Prostate gland (tissue), 2 donors: ENCODE measurements at regions not wholly inside any gene's neighbourhood (a gene's known extent, or its start where the extent isn't known, plus 50 kb on each side); places are given as distances from the start of the nearest gene placed in this dataset.

Source experiments
- POLR2A ChIP-seq: fragments of 450-650 bp; IDR thresholded peaks from one replicate; pipeline ENCODE4 v1.6.1; 2016; ENCODE audit warnings: antibody characterized with exemption, mild to moderate bottlenecking
- POLR2AphosphoS5 ChIP-seq: sonication (generic); formaldehyde crosslinking; IDR thresholded peaks from one replicate; pipeline ENCODE4 v1.6.1; 2017; ENCODE audit warnings: antibody characterized with exemption
- TF ChIP-seq, protein P1 (sequence below), 4 experiments: fragments of 200-600 bp in 2 of 4; fragments of 450-650 bp in 2 of 4; sonication (generic) in 2 of 4; IDR thresholded peaks; 1 replicate in 3 of 4; 2 replicates in 1 of 4; pipeline ENCODE4 v1.5.1; 2016 to 2019; ENCODE audit warnings: antibody characterized with exemption in 4 of 4, mild to moderate bottlenecking in 2 of 4, moderate library complexity in 2 of 4

DNA sequence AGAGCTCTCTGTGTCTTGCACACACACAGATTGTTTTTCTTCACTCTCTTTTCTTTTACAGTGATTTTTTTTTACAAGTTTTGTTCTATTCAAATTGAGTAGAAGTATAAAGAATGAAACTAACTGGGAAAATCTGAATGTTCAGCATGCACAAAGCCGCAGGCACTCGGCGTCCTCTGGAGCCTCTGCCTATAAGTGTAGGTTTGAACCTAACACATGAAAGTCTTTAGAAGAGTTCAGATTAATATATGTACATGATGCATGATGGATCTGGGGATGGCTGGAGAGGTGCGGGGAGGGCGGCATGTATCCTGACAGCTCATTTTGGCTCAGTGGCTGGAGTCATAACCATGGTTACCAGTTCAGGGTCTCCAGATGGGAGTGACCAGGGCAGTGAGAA, 301.1 kb upstream of the CDH4 start:
- TF ChIP-seq, protein P1, sequence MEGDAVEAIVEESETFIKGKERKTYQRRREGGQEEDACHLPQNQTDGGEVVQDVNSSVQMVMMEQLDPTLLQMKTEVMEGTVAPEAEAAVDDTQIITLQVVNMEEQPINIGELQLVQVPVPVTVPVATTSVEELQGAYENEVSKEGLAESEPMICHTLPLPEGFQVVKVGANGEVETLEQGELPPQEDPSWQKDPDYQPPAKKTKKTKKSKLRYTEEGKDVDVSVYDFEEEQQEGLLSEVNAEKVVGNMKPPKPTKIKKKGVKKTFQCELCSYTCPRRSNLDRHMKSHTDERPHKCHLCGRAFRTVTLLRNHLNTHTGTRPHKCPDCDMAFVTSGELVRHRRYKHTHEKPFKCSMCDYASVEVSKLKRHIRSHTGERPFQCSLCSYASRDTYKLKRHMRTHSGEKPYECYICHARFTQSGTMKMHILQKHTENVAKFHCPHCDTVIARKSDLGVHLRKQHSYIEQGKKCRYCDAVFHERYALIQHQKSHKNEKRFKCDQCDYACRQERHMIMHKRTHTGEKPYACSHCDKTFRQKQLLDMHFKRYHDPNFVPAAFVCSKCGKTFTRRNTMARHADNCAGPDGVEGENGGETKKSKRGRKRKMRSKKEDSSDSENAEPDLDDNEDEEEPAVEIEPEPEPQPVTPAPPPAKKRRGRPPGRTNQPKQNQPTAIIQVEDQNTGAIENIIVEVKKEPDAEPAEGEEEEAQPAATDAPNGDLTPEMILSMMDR (IDR thresholded peaks at IDR 0.05), result no peak
- no peak for TF ChIP-seq POLR2AphosphoS5
- TF ChIP-seq POLR2A, result no peak
